ENCODE measurements at regions not wholly inside any gene's neighbourhood (a gene's known extent, or its start where the extent isn't known, plus 50 kb on each side); places are given as distances from the start of the nearest gene placed in this dataset.

DNA sequence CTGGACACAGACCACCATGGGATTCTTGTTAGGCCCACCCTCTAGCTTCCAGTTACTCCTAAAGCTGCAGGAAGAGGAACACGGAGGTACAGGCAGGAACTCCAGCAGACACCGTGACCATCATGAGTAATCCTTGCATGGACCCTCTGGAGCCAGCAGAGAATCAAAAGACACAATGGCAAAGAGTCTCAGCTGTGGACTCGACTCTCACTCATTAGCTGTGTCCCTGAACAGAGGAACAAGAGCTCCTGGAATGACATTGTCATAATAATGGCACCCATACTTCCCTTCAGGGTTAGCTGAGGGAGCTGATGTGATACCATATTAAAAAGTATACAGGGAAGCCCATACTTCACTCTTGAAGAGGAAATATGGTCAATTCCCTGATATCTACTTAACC, 176.3 kb upstream of the ASIC2 start:
- no peak overlapping the region for H4K8ac ChIP-seq (ENCODE audit: low read depth in 2 of 2, low read length in 2 of 2)
- no peaks in the 10 kb centered on the region for H3K79me1 ChIP-seq (ENCODE audit: low read depth in 1 of 2, low read length in 2 of 2)
- H3K27ac ChIP-seq (ENCODE audit: insufficient read depth, low read length), result no peak overlapping the region
- no peak overlapping the region for H3K4ac ChIP-seq (ENCODE audit: low read depth, low read length)
- ChIA-PET CTCF (no interaction called here), POLR2A (ENCODE audit: unreplicated experiment) (no interaction called here)
- no peaks in the 10 kb centered on the region for H3K36me3 ChIP-seq (ENCODE audit: control insufficient read depth, insufficient read depth, low read length)
- no peak overlapping the region for H3K18ac ChIP-seq (ENCODE audit: low read depth, low read length)
- H3K23ac ChIP-seq (ENCODE audit: low read depth, low read length), result no peak overlapping the region
- ATAC-seq (ENCODE audit: low read depth) (peak; percentile 21; the same call in 1 of the 2 replicates), DNase-seq (no peak)
- no peak overlapping the region for H2BK20ac ChIP-seq (ENCODE audit: low read depth, low read length)
- no peak overlapping the region for H2AK5ac ChIP-seq (ENCODE audit: low read depth, low read length)
- no peaks in the 10 kb centered on the region for H3K27me3 ChIP-seq (ENCODE audit: control insufficient read depth, insufficient read depth, low read length)
- 50% methylated on average over 1 of the region's 3 CpGs; no CpG with 5 or more reads in 1 of the 2 experiments for WGBS, 2 experiments (ENCODE audit: extremely low coverage in 2 of 2, insufficient read length in 1 of 2)
- dilution Hi-C loops (cut with HindIII; ENCODE audit: low sequenced_read_pairs, unreplicated experiment), result no loop called here
- H3K4me1 ChIP-seq (ENCODE audit: control insufficient read depth, insufficient read depth, low read length), result no peaks in the 10 kb centered on the region
- H3K14ac ChIP-seq (replicated peaks; ENCODE audit: low read depth, low read length), result no peak overlapping the region
- H3K56ac ChIP-seq (ENCODE audit: extremely low read depth, insufficient read depth, low read length), result no peak overlapping the region
- intact Hi-C loops (cut with micrococcal nuclease), result no loop called here
- no peak overlapping the region for H2AFZ ChIP-seq (replicated peaks; ENCODE audit: low read length, poor library complexity)
- no peak overlapping the region for H2BK120ac ChIP-seq (ENCODE audit: low read depth, low read length)
- H2BK5ac ChIP-seq (ENCODE audit: low read depth, low read length, poor library complexity, severe bottlenecking), result no peak overlapping the region
- H3K9ac ChIP-seq (ENCODE audit: low read depth, low read length), result no peak overlapping the region
- no peaks in the 10 kb centered on the region for H3K9me1 ChIP-seq (ENCODE audit: insufficient read depth, low read length)
- no peak overlapping the region for H2BK15ac ChIP-seq (ENCODE audit: low read depth, low read length)
- H4K20me1 ChIP-seq (ENCODE audit: insufficient read depth, low read length), result no peaks in the 10 kb centered on the region
- no peak overlapping the region for H3K4me3 ChIP-seq (ENCODE audit: insufficient read depth, low read depth, low read length)
- H2AK9ac ChIP-seq (replicated peaks; ENCODE audit: low read depth, low read length, poor library complexity), result no peak overlapping the region
- TF ChIP-seq BHLHE40 (IDR thresholded peaks at IDR 0.05; ENCODE audit: low read depth, low read length), result no peak
- TF ChIP-seq CEBPB (IDR thresholded peaks at IDR 0.05; ENCODE audit: low read depth, low read length), result no peak
- no peak for TF ChIP-seq ELK1 (IDR thresholded peaks at IDR 0.05; ENCODE audit: borderline replicate concordance, low read depth, low read length)
- TF ChIP-seq POLR2A (IDR thresholded peaks at IDR 0.05; ENCODE audit: low read depth, low read length), result no peak
- TF ChIP-seq RAD21 (IDR thresholded peaks at IDR 0.05; ENCODE audit: low read length), result no peak
- TF ChIP-seq CHD1 (IDR thresholded peaks at IDR 0.05; ENCODE audit: low read depth, low read length), result no peak
- no peak for TF ChIP-seq MAZ (IDR thresholded peaks at IDR 0.05; ENCODE audit: borderline replicate concordance, low read depth, low read length)
- TF ChIP-seq SMC3 (IDR thresholded peaks at IDR 0.05; ENCODE audit: low read depth, low read length), result no peak
- TF ChIP-seq, protein P1, sequence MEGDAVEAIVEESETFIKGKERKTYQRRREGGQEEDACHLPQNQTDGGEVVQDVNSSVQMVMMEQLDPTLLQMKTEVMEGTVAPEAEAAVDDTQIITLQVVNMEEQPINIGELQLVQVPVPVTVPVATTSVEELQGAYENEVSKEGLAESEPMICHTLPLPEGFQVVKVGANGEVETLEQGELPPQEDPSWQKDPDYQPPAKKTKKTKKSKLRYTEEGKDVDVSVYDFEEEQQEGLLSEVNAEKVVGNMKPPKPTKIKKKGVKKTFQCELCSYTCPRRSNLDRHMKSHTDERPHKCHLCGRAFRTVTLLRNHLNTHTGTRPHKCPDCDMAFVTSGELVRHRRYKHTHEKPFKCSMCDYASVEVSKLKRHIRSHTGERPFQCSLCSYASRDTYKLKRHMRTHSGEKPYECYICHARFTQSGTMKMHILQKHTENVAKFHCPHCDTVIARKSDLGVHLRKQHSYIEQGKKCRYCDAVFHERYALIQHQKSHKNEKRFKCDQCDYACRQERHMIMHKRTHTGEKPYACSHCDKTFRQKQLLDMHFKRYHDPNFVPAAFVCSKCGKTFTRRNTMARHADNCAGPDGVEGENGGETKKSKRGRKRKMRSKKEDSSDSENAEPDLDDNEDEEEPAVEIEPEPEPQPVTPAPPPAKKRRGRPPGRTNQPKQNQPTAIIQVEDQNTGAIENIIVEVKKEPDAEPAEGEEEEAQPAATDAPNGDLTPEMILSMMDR (conservative IDR thresholded peaks at IDR 0.05; ENCODE audit: low read depth, low read length), result no peak
- no peak for TF ChIP-seq FOS (IDR thresholded peaks at IDR 0.05; ENCODE audit: low read depth, low read length)
- TF ChIP-seq RCOR1 (IDR thresholded peaks at IDR 0.05; ENCODE audit: insufficient replicate concordance, low read length), result no peak
- no peak for TF ChIP-seq RFX5 (IDR thresholded peaks at IDR 0.05; ENCODE audit: low read depth, low read length)
- no peak for TF ChIP-seq NFE2L2 (IDR thresholded peaks at IDR 0.05; ENCODE audit: low read depth, low read length)
- TF ChIP-seq USF2 (IDR thresholded peaks at IDR 0.05; ENCODE audit: low read depth, low read length), result no peak
- no peak for TF ChIP-seq MXI1 (IDR thresholded peaks at IDR 0.05; ENCODE audit: borderline replicate concordance, low read depth, low read length)
- no peak for TF ChIP-seq MAFK (IDR thresholded peaks at IDR 0.05; ENCODE audit: low read depth, low read length)
- in situ Hi-C loops (cut with MboI; ENCODE audit: low sequenced_read_pairs), result no loop called here
- BruUV-seq (replicated peaks), result no TSS peak
- H4K91ac ChIP-seq (ENCODE audit: insufficient read depth, low read depth, low read length), result no peak overlapping the region
- no peak overlapping the region for H4K5ac ChIP-seq (ENCODE audit: low read depth, low read length)
- H3K4me2 ChIP-seq (ENCODE audit: low read depth, low read length), result no peak overlapping the region
- H3K9me3 ChIP-seq (ENCODE audit: control insufficient read depth, insufficient read depth, low read length), result peaks cover 3% of the 10 kb centered on the region

Data from IMR-90 (cell line).